Tibial nerve (tissue), 4 donors: ENCODE measurements at regions not wholly inside any gene's neighbourhood (a gene's known extent, or its start where the extent isn't known, plus 50 kb on each side); places are given as distances from the start of the nearest gene placed in this dataset.

Experiments
- DNase-seq, 2 donors: peaks; one replicate each; pipeline ENCODE4 v3.0.0-alpha.2; 2019; ENCODE audit warnings: low spot score in 2 of 2
- H3K27ac ChIP-seq, 4 donors: fragments of 200-600 bp; sonication (generic) in 3 of 4; one replicate each; pipeline ENCODE4 v1.5.1; 2017 to 2019; ENCODE audit warnings: mild to moderate bottlenecking in 1 of 4
- H3K27me3 ChIP-seq, 2 donors: fragments of 200-600 bp; sonication (generic) in 1 of 2; one replicate each; pipeline versions ENCODE4 v1.5.1 to v1.6.0; 2017 to 2019
- H3K36me3 ChIP-seq, 3 donors: fragments of 200-600 bp; sonication (generic); one replicate each; pipeline ENCODE4 v1.5.1; 2018 to 2019
- H3K4me1 ChIP-seq, 4 donors: fragments of 200-600 bp; sonication (generic) in 3 of 4; one replicate each; pipeline ENCODE4 v1.5.1; 2017 to 2019
- H3K4me3 ChIP-seq, 4 donors: fragments of 200-600 bp; sonication (generic) in 3 of 4; one replicate each; pipeline ENCODE4 v1.5.1; 2017 to 2019; ENCODE audit warnings: mild to moderate bottlenecking in 1 of 4, moderate library complexity in 1 of 4
- H3K9me3 ChIP-seq, 4 donors: fragments of 200-600 bp; sonication (generic) in 3 of 4; one replicate each; pipeline ENCODE4 v1.5.1; 2017 to 2019
- EP300 ChIP-seq, 2 donors: sonication (generic); formaldehyde crosslinking; IDR thresholded peaks; one replicate each; pipeline ENCODE4 v1.6.1; 2017; ENCODE audit warnings: antibody characterized with exemption in 2 of 2, mild to moderate bottlenecking in 1 of 2
- POLR2A ChIP-seq, 2 donors: fragments of 450-650 bp; IDR thresholded peaks; one replicate each; pipeline ENCODE4 v1.6.1; 2017; ENCODE audit warnings: antibody characterized with exemption in 2 of 2, mild to moderate bottlenecking in 2 of 2, moderate library complexity in 2 of 2
- WGBS, 2 donors: methylation state at CpG; one replicate each; pipeline ENCODE4 v1.1.5; 2018; 5-methylcytosine and 5-hydroxymethylcytosine counted together
- TF ChIP-seq, protein P1 (sequence below), 5 experiments: fragments of 200-600 bp in 3 of 5; fragments of 450-650 bp in 2 of 5; sonication (generic) in 3 of 5; IDR thresholded peaks; one replicate each; pipeline ENCODE4 v1.5.1; 2016 to 2019; ENCODE audit warnings: antibody characterized with exemption in 5 of 5, mild to moderate bottlenecking in 3 of 5, moderate library complexity in 2 of 5

DNA sequence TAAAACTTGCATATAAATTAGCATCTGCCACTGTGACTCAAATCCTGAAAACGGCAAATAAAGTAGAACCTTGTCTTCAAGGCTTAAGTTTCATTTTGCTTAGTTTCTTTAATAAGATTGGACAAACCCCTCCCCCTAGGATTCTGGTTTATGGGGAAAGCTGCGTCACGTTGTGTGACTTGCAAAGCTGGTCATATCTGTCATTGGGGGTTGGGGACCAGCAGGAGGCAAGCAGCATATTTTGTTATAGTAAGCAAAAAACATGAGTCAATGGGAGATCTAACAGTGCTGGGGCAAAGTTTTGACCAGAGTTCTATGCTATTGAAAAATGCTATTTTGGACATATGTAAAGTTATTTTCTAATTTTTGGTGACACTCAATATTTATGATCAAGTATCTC lies 407.3 kb downstream of the PCDH18 start:
- H3K4me3 ChIP-seq: peak overlapping the region in 3 of 4 donors; percentile 17 to 36 (median 18)
- no peaks in the 10 kb centered on the region for H3K27me3 ChIP-seq
- 33 to 56% methylated on average over 3 of the region's 3 CpGs for WGBS, 2 donors
- H3K9me3 ChIP-seq: no peaks in the 10 kb centered on the region
- no peaks in the 10 kb centered on the region for H3K36me3 ChIP-seq
- H3K4me1 ChIP-seq: no peaks in the 10 kb centered on the region
- TF ChIP-seq, protein P1, sequence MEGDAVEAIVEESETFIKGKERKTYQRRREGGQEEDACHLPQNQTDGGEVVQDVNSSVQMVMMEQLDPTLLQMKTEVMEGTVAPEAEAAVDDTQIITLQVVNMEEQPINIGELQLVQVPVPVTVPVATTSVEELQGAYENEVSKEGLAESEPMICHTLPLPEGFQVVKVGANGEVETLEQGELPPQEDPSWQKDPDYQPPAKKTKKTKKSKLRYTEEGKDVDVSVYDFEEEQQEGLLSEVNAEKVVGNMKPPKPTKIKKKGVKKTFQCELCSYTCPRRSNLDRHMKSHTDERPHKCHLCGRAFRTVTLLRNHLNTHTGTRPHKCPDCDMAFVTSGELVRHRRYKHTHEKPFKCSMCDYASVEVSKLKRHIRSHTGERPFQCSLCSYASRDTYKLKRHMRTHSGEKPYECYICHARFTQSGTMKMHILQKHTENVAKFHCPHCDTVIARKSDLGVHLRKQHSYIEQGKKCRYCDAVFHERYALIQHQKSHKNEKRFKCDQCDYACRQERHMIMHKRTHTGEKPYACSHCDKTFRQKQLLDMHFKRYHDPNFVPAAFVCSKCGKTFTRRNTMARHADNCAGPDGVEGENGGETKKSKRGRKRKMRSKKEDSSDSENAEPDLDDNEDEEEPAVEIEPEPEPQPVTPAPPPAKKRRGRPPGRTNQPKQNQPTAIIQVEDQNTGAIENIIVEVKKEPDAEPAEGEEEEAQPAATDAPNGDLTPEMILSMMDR (IDR thresholded peaks at IDR 0.05): no peak
- TF ChIP-seq EP300 (IDR thresholded peaks at IDR 0.05) (no peak), POLR2A (IDR thresholded peaks at IDR 0.05) (no peak)
- no peak for DNase-seq
- no peak overlapping the region for H3K27ac ChIP-seq

DNA sequence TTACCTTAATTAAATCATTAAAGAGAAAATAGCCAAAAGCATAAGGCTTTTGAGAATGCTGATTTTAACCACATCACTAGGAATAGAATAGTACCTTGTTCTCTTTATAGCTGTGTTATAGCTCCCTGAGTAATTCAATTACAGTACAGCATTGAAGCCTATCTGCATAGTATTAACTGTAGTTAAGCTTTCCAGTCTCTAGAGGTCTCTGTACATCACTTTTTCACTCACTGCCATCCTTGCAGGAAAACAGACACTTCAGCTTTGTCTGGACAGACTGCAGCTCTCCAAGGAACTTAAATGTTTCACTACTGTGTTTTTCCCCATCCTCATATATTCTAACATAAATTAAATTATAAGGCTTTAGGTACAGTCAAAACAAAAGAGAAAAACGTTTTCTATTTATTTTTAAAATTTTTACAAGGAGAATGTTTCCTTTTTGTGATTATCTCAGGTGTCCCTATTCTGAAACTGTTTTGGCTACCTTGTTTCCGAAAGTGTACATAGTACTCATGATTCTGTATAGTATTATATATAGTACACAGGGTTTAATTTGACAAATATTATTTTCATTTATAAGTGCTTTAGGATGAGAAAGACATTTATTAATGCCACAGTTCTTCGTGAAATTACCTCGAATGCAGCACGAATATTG lies 407.9 kb downstream of the PCDH18 start:
- H3K4me3 ChIP-seq: peak overlapping the region in 3 of 4 donors; percentile 17 to 36 (median 18)
- no peaks in the 10 kb centered on the region for H3K36me3 ChIP-seq
- H3K9me3 ChIP-seq: no peaks in the 10 kb centered on the region
- H3K27me3 ChIP-seq: no peaks in the 10 kb centered on the region
- TF ChIP-seq, protein P1 (IDR thresholded peaks at IDR 0.05): peak; percentile 29 to 63 (median 58)
- TF ChIP-seq EP300 (IDR thresholded peaks at IDR 0.05): no peak
- no peaks in the 10 kb centered on the region for H3K4me1 ChIP-seq
- no peak for DNase-seq
- WGBS, 2 donors: 40 to 57% methylated on average over 5 of the region's 5 CpGs
- no peak overlapping the region for H3K27ac ChIP-seq

DNA sequence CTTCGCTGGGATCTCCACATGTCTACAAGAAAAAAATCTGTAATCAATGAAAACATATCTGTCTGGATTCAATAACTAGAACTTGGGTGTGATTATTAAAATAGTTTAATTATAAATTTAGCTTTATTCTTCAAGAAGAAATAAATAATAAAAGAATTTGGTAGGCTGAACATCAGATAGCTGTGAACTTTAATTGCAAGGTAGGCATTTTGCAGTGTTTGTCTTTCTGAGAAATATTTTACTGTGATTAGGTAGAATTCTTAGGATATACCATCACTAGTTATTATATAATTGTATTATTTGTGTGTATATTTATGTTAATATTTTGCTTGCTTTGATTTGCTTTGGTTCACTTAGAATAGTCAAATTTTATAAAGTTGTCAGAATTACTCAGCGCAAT lies 409.4 kb downstream of the PCDH18 start:
- TF ChIP-seq POLR2A (IDR thresholded peaks at IDR 0.05) (no peak), EP300 (IDR thresholded peaks at IDR 0.05) (no peak)
- TF ChIP-seq, protein P1 (IDR thresholded peaks at IDR 0.05): no peak
- no peak overlapping the region for H3K27ac ChIP-seq
- H3K36me3 ChIP-seq: no peaks in the 10 kb centered on the region
- WGBS, 2 donors: 96 to 97% methylated on average over 2 of the region's 2 CpGs
- no peaks in the 10 kb centered on the region for H3K9me3 ChIP-seq
- no peaks in the 10 kb centered on the region for H3K4me1 ChIP-seq
- no peaks in the 10 kb centered on the region for H3K27me3 ChIP-seq
- no peak for DNase-seq
- no peak overlapping the region for H3K4me3 ChIP-seq

DNA sequence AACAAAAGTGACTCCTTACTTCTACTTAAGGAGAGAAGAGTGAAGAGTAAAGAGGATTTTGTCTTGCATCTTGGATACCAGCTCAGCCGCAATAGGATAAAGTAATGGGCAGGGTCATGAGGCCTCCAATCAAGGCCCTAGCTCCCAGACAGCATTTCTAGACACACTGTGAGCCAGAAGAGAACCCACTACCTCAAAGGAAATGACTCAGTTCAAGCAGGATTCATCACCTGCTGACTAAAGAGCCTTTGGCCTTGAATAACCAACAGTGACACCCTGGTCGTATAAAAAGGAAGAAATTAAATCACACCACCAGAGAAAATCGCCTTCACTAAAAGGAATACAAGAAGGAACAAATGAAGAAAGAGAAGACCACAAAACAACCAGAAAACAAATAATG lies 416.1 kb downstream of the PCDH18 start:
- H3K27ac ChIP-seq: no peak overlapping the region
- TF ChIP-seq POLR2A (IDR thresholded peaks at IDR 0.05): no peak
- no peak for TF ChIP-seq EP300 (IDR thresholded peaks at IDR 0.05)
- TF ChIP-seq, protein P1 (IDR thresholded peaks at IDR 0.05): no peak
- 88 to 89% methylated on average over 3 of the region's 3 CpGs for WGBS, 2 donors

DNA sequence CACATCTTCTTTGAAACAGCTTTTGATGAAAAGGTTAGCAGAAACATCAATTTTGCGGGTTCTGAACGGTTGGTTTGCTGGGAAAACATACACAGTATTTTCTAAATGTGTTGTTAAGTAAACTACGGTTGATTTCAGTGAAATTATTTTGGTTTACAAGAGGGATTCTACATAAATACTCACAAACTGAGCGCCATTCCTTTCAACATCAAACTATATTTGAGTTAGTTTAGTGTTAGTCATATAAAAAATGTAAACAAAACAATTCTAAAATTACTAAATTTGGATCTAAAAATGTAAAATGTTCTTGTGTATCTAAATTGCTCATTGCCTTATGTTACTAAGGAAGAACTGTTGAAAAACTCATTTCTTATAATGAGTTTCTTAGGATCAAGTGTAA lies 425.6 kb downstream of the PCDH18 start:
- H3K4me3 ChIP-seq: no peak overlapping the region
- no peaks in the 10 kb centered on the region for H3K27me3 ChIP-seq
- no peak for DNase-seq
- H3K9me3 ChIP-seq: no peaks in the 10 kb centered on the region
- no peak overlapping the region for H3K27ac ChIP-seq
- no peaks in the 10 kb centered on the region for H3K36me3 ChIP-seq
- H3K4me1 ChIP-seq: no peaks in the 10 kb centered on the region
- TF ChIP-seq POLR2A (IDR thresholded peaks at IDR 0.05) (no peak), EP300 (IDR thresholded peaks at IDR 0.05) (no peak)
- TF ChIP-seq, protein P1 (IDR thresholded peaks at IDR 0.05): no peak
- WGBS, 2 donors: 62 to 77% methylated on average over 4 of the region's 4 CpGs

More for the DNA sequence above, 416.1 kb downstream of the PCDH18 start:
- Histone ChIP-seq H3K27me3 (no peaks in the 10 kb centered on the region), H3K36me3 (no peaks in the 10 kb centered on the region), H3K9me3 (no peaks in the 10 kb centered on the region), H3K4me3 (no peak overlapping the region), H3K4me1 (no peaks in the 10 kb centered on the region)
- no peak for DNase-seq
